HG03439 (cell line): ENCODE measurements at regions not wholly inside any gene's neighbourhood (a gene's known extent, or its start where the extent isn't known, plus 50 kb on each side); places are given as distances from the start of the nearest gene placed in this dataset.

Experiments used
- ATAC-seq: cut with Tn5 transposase; IDR thresholded peaks from one replicate; pipeline ENCODE4 v1.9.1; 2021; ENCODE audit warnings: mild to moderate bottlenecking, moderate library complexity; ENCODE audit not compliant: unreplicated experiment

DNA sequence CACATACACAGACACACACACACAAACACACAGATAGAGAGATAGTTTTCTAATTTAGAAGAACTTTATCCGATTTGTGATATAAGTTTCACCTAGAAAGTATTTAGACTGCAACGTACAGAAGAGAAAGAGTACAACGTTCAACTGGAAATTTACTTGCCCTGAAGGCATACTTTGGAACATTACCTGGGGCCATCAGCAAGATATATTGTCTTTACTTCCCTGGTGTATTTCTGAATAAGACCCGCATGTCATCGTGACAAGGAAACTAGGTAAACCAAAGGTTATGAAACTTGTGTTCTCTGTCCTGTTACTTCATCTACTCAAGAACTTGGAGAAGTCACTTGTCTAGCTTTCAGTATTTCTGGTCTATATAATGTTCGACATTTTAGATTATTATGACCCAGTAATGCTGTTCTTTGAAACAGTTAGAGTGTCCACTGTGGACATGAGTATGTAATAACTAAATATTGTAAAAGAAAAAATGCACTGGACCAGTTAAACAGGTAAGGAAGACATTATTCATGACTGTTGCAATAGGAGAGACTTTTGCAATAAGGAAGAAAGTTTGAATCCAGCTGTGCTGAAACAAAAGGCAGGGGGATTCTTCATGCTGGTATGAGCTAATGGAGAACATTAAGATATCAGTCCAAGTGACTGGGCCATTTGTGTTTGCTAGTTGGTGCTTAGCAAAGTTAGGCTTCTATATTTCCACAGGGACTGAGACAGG lies 1791.1 kb downstream of the MAT2B start:
- ATAC-seq, result no peak

DNA sequence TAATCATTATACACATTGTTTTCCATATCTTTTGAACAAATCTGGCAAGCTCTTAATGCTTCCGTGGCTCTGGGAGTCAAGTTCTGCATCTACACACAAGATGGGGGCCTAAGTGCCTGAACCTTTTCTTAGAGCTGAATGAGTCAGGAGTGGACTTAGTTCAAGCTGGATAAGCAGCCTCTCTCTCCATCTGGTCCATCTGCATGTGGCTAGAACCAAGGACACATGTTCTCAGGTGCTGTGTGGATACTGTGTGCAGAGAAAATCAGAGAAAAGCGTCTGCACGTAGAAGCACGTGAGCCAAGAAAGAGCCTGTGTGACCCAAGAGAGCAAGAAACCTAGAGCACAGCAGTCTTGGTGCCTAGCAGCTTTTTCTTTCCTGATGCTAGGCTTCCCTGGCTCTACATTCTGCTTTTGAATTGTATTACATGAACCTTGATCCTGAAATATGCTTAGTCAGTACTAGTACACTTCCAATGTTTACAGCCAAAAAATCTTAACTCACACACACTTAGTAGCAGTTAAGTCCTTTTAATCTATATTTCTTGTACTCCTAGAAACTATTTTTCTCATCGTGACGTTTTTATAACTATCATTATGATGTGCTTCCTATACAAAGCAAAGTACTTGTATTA lies 1798.9 kb downstream of the MAT2B start:
- ATAC-seq, result no peak

DNA sequence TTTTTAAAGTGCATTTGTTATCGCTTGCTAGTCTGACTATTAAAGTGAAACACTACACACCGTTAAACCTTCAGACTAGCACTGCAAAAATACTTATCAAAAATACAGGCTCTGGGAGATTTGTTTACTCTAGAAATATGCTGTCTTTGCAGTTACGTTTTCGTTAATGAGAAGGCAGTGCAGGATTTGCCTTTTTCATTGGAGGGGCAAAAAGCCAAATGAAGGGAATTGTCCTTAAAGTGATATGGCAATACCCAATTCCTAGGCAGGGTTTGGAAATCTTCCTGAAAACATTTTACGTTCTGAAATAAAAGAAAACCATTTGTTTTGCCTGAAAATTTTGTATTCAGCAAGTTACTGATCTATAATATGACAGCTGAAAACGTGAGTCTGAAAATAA lies 1800.2 kb downstream of the MAT2B start:
- no peak for ATAC-seq

DNA sequence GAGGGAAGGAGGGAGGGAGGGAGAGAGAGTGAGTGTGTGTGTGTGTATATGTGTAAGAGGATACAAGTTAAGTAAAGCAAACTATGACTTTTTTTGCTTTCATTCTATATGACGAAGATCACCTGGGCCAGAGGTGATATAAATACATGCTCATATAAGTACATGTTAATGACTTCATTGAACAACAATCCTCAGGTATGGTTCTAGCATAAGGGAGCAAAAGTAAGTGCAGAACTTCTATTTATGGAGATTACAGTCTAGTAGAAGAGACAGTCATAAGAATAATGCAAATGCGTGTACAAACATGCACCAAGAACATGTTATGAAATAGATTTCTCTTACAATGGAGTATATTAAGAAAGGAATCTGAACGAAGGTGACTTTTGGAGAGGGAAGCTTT lies 1804.0 kb downstream of the MAT2B start:
- no peak for ATAC-seq

DNA sequence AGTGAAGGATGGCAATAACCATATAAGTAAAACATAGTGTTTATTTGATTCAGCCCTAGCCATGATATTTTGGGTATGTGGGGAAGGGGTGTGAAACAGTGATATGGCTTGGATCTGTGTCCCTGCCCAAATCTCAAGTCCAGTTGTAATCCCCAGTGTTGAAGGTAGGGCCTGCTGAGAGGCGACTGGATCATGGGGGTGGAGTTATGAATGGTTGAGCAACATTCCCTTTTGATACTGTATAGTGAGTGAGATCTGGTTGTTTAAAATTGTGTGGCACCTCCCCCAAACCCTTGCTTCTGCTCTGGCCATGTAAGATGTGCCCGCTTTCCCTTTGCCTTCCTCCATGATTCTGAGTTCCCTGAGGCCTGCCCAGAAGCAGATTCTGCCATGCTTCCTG lies 1804.6 kb downstream of the MAT2B start:
- no peak for ATAC-seq

DNA sequence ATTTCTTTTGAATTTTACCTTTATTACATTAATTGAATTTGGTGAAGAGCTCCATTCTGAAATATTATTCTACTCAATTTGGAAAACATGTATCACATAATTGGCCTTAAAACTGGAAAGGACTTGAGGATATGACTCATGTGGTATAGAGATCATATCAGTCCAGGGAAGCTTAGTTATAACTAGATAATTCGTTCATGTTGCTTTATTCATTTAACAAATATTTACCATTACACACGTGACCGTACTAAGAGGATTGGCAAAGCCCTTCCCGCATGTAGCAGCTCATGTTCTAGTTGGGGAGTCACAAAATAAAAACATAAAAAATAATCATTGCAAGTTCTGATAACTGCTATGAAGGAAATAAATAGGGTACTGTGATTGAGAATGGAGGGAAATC lies 1816.5 kb downstream of the MAT2B start:
- no peak for ATAC-seq

DNA sequence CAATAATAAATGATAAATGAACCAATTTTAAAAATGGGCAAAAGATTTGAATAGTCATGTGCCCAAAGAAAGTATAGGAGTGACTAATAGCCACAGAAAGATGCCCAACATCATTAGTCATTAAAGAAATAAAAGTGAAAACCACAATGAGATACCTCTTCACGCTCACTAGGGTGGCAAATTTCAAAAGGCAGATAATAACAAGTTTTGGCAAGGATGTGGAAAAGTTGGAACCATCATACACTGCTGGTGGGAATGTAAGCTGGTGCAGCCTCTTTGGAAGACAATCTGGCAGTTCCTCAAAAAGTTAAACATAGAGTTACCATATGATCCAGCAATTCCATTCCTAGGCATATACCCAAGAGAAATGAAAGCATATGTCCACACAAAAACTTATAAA lies 1819.8 kb downstream of the MAT2B start:
- no peak for ATAC-seq

DNA sequence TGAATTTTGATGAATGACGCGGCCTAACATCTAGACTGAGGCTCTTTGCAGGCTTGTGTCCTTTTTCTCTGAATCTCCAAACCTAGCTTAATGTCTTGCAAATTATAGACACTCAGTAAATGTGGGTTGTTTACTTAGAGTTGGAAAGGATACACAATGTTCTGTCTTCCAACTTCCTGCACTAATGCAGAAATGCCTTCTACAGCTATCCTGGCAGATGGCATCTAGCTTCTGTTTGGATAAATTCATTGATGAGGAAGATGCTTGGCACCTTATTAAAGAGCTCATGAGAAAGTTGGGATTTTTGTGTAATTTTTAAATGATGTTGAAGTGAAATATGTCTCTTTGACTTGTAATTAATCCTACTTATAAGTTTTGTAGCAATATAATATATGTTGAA lies 1822.2 kb downstream of the MAT2B start:
- ATAC-seq, result no peak

DNA sequence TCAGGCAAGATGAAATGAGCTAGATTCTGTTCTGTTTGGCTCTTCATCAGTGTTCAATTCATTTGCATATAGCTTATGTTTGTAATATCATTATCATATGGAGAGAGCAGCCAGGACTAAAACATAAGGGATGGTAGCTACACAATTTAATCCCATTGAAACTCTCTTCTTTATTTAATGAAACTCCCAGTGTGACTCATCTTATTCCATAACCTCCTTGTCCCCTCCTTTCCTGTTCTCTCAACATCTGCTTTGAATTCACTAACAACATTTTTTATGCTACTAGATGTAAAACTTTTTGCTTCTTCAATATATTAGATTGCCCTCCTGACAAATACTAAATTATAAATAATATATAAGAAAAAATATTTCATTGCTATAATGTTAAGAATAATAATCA lies 1823.4 kb downstream of the MAT2B start:
- ATAC-seq, result no peak

DNA sequence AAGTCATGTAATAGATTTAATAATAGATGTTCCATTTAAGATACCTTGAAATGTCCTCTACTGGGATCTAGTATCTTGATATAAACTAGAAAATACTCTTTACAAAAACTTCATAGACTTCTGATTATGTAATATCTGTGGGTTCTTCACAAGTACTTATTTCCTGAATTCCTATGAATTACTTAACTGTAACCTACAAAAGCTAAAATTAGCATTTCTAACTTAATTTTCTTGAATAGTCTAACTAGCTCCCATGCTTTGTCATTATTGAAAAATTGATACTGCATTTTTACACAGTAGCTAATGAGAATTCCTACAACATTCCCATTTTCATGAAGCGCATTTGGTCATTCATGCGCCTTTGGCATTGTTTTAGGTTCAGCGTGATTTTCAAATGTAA lies 1828.2 kb downstream of the MAT2B start:
- ATAC-seq, result no peak

DNA sequence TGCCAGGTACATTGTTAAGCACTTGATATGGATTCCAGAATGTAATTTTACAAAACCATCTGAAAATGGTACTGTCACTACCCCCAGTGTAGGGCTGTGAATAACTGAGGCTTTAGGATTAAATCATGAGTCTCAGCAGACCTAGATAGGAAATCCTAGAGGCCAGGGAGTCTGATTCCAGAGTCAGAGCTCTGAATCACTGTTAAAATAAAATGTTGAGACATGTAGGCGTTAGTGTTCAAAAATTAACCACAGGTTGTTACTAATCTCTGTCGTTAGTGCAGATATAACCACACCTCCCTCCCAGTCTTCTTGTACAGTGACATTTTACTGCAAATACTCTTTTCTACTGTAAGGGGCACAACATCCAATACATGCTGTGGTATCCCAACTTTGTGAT lies 1828.8 kb downstream of the MAT2B start:
- no peak for ATAC-seq

DNA sequence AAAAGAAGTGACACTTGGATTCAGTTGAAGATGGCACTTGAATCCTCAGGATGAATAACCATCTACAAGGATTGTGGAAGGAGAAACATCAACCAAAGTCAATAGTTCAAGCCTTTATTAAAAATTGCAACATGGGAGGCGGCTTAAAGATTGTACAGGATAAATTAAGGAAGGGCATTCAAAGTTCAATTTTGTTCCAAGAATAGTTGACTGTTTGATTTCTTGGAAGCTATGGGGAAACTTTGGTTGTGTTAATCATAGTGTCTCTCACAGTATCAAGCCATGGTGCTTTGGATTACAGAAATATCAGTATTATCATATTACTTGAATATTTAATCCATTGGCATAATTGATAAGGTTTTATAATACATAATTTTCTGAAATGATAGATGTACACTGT lies 1844.3 kb downstream of the MAT2B start:
- ATAC-seq, result no peak

DNA sequence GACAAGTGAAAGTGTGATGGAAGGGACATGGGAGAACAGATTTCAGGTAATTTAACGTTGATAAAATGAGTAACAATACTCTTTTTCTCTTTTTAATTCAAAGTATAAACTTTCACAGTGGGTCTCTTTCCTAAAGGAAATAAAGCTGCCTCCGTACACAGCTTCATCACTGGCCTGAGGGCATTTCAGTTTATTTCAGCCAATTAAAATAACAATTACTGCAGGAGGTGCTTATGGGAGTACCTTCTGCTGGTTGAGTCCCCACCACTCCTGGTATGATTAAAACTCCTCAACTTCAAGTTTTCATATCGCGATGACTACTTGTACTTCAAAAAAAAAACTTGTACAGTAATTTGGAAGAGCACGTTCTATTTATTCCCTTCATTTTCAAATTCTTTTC lies 1845.9 kb downstream of the MAT2B start:
- no peak for ATAC-seq

DNA sequence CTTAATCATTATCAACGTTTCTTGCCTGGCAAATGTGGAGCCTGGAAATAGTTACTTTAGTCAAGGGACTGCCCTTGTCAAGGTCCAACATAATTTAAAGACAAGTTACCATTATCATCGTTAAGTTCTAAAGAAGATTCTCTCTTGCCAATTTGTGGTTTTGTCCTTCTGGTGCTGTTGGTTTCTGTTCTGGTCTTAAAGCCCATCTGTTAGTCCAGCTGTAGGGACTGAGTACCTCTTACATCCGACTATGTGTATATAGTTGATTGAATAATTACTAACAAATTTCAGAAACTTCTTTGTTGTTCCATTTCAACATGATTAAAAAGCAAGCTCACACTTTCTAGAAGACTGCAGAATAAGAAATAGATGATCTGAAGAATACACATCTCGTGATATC lies 1854.9 kb downstream of the MAT2B start:
- no peak for ATAC-seq

DNA sequence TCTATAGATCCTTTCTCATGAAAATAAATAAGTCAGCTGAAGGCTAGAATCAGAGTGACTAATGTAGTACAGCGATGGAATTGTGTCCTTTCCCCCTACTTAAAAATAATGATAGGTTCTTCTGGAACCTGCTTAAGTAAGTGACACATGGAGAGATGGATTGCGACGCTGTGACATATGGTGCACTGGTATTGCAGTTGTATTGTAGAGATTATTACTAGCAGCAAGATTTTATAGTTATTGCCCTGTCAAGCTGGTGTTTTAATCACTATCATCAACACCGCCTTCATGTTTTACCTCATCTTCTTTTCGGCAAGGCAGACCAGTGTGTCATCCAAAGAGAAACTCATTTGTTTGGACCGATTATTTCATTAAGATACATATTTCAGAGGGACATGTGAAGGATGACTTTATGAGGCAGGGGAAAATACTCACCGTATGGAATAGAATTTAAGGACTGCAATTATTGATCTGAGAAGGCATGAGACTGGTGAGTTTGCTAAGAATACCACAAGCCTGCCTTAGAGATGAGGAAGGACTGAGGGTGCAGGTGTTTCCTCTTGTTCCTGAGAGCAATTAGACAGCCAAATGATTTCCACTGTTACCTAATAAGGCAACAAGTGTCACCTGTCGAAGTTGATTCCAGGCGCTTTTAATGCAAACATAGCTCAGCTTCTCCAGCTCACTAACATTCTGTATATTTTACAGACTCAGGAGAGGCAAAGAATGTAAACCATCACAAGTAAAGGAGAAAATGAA lies 1855.5 kb downstream of the MAT2B start:
- no peak for ATAC-seq

DNA sequence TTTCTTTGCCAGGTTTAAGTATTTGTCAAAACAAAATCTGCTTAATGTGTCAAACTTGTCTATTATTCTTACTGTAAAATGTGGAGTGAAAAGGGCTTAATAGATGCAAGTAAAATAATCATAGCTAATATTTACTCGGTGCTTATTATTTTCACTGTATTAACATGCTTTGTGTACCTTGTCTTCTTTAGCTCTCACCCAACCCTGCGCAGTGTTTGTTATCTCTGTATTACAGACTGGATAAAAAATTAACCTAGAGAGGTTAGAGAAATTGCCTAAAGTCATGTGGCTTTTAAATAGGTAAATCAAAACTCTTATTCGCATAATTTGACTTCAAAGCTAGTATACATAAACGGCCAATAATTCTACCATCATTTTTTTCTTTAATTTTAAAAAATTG lies 1864.8 kb downstream of the MAT2B start:
- no peak for ATAC-seq

DNA sequence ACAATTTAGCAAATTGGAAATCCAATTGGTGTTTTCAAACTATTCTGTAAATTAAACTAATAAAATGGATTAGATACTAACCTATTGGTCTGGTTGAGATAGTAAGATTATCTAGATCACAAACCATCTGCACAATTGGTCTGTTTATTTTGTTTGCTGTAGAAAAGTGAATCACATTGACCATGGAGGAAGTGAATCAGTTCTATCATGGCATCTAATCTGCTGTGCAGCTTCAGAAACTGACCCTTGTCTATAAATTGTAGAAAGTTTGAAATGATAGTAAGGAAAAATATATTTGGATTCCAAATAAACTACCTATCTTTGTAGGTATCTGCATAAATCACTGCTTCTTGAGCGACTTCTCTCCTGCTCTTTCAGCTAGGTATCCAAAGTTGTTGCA lies 1865.4 kb downstream of the MAT2B start:
- no peak for ATAC-seq

DNA sequence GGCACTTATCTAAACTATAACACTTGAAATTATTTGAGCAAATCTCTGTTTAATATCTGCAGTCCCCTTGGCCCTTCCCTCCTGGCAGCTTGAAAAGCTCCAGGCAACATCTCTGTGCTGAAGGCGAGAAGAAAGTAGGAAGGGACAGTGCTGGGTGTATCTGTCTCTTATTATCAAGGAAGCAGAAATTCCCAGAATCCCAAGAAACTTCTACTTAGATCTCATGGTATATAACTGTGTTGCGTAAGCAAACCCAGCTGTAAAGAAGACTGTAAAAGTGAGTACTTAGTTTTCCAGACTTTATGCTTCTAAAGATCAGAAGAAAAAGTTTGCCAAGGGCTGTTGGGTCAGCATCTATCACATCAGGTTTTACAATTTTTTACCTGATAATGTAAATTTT lies 1869.8 kb downstream of the MAT2B start:
- ATAC-seq, result no peak

DNA sequence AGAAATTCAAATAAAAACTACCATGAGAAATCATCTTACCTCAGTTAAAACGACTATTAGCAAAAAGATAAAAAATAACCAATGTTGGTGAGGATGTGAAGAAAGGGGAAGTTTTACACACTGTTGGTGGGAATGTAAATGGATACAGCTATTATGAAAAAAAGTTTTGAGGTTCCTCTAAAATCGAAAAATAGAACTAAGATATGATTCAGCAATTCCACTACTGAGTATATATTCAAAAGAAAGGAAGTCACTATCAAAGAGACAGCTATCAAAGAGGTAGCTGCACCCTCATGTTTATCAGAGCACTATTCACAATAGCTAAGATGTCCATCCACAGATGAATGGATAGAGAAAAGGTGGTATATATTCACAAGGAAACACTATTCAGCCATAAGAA lies 1888.4 kb downstream of the MAT2B start:
- ATAC-seq, result no peak

DNA sequence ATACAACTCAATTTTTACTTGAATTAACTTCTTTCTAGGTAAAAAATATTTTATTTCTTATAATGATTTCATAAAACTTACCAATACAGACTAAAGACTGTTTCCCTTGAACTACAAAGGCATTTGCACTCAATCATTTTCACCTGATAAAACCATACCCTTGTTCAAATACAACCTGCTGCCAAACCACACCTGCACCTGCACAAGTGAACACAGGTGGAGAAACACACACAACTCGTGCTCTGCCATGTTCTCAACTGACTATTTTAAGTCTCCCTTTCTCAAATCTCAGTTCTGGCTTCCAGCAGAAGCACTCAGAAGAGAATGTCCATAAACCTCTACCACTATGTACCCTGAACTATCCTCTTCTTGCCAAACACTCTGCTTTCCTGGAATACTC lies 1892.1 kb downstream of the MAT2B start:
- ATAC-seq, result no peak

DNA sequence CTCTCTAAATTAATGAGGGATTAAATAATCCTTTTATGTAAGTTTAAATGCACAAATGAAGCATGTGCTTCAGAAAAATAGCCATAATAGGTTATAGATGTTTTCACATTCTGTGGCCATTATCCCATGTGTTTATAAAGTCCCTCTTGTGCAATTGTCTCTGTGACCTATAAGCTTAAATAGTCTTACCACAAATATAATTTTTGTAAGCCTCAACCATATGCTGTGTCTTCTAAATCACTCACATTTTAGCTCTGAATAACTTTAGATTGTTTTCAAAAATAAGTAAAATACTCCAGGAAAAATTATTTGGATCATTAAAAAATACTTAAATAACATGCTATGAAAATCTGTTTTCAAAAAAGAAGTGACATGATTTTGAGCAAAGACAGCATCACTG lies 1894.7 kb downstream of the MAT2B start:
- ATAC-seq, result no peak

DNA sequence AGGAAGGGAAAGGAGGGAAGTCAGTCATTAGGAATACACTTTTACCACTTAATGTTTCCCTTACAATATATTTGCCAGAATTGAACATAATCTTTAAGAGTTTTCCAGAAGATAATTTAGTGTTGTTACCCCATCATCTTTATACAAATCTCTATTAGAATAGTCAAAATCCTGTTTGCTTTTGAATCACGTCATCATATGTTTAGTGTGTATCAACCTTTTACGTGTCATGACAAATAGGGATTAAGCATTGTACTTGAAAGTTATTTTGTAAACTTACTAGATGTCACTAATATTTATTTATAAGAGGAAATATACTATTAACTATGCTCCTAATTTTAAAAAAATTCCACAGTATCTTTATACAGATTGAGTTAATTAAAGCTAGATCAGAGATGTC lies 1899.5 kb downstream of the MAT2B start:
- no peak for ATAC-seq
